Medulla oblongata (tissue), 1 donor: ENCODE measurements at regions not wholly inside any gene's neighbourhood (a gene's known extent, or its start where the extent isn't known, plus 50 kb on each side); places are given as distances from the start of the nearest gene placed in this dataset.

ENCODE experiments used
- DNase-seq: peaks from one replicate; pipeline ENCODE4 v3.0.0-alpha.2; 2015; ENCODE audit errors: extremely low spot score

DNA sequence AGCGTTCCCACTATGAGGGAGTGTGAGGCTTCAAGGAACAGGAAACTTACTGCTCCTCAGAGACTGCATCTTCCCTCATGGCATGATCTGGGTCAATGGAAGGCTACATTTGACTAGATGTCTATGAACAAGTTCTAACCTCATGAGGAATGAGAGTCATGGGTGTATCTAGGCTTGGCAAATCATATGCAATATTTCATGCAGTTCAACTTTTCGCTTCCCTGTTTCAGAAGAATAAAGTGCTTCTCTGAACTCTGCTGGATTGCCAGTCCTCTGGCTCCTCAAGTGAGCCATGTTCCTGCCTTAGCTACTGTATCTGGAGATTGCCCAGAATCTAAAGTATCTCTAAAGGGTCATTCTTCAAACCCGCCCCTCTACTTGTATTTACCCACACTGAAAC is 54.3 kb upstream of the SEMA3A start:
- no peak for DNase-seq

DNA sequence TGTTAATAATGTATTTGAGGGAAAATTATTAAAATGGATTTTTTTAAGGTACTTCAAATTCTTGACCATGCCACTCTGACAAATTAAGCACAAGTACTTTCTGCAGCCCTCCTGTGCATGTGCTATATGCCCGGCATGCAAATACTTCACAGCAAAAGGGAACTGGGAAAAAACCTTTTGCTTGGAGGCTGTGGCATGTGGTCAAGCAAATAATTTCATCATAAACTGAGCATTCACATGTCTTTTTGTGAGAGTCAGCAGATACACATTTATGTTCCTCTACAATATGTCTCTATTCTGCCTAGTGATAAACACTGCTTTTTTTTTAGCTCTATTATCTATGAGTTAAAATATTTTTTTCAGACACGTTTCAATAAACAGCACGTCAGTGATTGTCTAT is 53.7 kb upstream of the SEMA3A start:
- DNase-seq, result no peak

- DNase-seq, result no peak
Observed at GRCh38 chr7:84247591-84247990, 53.0 kb upstream of the SEMA3A start.

DNA sequence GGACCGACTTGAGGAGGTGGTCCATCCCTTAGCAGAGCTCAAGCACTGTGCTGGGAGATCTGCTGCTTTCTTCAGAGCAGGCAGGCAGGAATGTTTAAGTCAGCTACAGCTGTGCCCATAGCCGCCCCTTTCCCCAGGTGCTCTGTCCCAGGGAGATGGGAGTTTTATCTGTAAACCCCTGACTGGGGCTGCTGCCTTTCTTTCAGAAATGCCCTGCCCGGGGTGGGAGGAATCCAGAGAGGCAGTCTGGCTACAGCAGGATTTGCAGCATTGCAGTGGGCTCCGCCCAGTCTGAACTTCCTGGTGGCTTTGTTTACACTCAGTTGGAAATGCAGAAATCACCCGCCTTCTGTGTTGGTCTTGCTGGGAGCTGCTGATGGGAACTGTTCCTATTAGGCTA is 51.2 kb upstream of the SEMA3A start:
- no peak for DNase-seq
